ENCODE measurements at regions not wholly inside any gene's neighbourhood (a gene's known extent, or its start where the extent isn't known, plus 50 kb on each side); places are given as distances from the start of the nearest gene placed in this dataset.
"Not testable (repeated sequence)": the region's sequence is repeated elsewhere in the genome, so short reads cannot be mapped to it uniquely, and the experiment has no call there.

DNA sequence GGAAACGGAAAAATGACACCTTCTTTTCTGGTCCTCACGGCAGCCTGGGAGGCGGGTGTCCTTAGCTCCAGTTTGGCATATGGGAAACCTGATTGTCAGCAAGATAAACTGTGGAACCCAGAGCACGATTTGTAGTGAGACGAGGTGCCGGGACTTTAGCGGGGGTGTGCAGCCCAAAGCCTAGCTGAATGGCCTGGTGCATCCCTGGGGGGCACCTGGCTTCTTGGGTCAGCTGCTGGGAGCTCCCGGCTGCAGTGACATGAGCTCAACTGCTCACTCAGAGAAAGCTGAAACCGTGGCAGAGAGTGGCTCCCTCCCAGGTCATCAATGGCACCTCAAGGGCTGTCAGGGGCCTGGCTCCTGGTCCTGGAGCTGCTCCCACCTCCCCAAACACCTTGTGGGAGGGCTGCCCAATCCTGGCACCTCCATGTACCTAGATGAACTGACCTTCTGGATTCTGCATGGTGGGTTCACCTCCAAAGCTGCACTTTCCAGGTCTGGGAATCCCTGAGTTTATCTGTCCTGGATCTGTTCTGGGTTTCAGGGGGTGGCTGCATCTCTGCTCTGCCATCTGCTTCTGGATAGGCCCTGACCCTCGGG, 260.5 kb downstream of the MATN1 start:
- DNase-seq (ENCODE audit: low read depth), result no peak

- DNase-seq (ENCODE audit: low read depth), result no peak
Measured at GRCh38 chr1:30462166-30462565, 261.2 kb downstream of the MATN1 start.

DNA sequence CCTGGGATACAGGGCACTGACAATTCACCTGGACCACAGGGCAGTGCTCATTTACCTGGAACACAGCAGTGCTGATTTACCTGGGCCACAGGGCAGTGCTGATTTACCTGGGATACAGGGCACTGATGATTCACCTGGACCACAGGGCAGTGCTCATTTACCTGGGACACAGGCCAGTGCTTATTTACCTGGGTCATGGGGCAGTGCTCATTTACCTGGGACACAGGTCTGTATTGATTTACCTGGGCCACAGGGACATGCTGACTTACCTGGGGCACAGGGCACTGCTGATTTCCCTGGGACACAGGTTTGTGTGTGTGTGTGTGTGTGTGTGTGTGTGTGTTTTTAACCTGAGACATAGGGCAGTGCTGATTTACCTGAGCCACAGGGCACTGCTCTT, 261.7 kb downstream of the MATN1 start:
- DNase-seq (ENCODE audit: low read depth), result no peak

- DNase-seq (ENCODE audit: low read depth), result no peak
Measured at GRCh38 chr1:30460661-30461060, 262.7 kb downstream of the MATN1 start.

- not testable (repeated sequence) for DNase-seq (ENCODE audit: low read depth)
Measured at GRCh38 chr1:30458730-30459485, 264.5 kb downstream of the MATN1 start.

DNA sequence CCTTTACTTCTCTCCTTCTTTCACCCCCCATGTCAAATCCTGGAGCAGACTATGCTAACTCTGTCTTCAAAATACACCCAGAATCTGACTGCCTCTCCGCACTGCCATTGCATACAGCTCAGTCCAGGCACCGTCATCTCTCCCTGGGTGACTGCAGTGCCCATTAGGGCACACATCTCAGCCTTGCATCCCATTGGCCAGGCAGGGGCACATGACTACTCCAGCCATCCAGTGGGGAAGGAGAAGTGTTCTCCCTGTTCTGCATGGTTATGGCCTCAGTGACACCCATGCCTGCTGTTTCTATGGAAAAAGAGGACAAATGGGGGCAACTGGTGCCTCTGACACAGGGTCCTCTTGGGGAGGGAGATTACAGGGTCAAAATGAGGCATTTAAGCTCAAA, 270.5 kb downstream of the MATN1 start:
- DNase-seq (ENCODE audit: low read depth), result no peak

DNA sequence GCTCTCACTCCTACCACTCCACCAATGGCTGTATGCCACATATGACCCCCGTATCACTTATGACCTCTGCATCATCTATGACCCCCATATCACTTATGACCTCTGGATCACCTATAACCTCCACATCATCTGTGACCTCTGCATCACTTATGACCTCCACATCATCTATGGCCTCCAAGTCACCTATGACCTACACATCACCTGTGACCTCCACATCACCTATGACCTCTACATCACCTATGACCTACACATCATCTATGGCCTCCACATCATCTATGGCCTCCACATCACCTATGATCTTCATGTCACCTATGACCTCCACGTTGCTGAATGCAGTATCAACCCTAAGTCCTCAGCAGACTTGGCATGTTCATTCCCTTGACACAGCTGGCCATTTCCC, 271.2 kb downstream of the MATN1 start:
- no peak for DNase-seq (ENCODE audit: low read depth)

GRCh38 chr1:30451532-30452125, 271.8 kb downstream of the MATN1 start:
- no peak for DNase-seq (ENCODE audit: low read depth)

- DNase-seq (ENCODE audit: low read depth), result no peak
Measured at GRCh38 chr1:30450818-30451233, 272.6 kb downstream of the MATN1 start.

GRCh38 chr1:30450148-30450817, 273.1 kb downstream of the MATN1 start:
- no peak for DNase-seq (ENCODE audit: low read depth)

GRCh38 chr1:30449428-30450147, 273.8 kb downstream of the MATN1 start:
- no peak for DNase-seq (ENCODE audit: low read depth)

DNA sequence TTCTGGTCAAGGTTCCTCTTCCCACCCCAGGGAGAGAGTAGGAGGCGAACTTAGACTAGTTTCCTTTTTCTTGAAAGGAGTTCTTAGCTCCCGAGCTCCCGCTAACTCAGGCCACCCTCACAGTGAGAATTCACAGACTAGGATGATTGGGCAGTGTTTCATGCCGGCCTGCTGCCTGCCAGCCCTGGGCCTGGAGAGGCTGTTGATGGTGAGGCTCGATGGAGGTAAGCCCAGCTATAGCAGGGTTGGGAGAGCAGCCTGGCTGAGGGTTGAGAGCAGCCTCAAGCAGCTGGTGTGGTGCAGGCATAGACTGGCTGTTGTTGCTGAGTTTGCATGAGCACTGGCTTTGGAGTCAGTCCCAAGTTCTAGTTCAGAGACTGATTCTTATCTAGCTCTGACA, 274.4 kb downstream of the MATN1 start:
- no peak for DNase-seq (ENCODE audit: low read depth)

- no peak for DNase-seq (ENCODE audit: low read depth)
Measured at GRCh38 chr1:30447701-30448100, 275.7 kb downstream of the MATN1 start.

DNA sequence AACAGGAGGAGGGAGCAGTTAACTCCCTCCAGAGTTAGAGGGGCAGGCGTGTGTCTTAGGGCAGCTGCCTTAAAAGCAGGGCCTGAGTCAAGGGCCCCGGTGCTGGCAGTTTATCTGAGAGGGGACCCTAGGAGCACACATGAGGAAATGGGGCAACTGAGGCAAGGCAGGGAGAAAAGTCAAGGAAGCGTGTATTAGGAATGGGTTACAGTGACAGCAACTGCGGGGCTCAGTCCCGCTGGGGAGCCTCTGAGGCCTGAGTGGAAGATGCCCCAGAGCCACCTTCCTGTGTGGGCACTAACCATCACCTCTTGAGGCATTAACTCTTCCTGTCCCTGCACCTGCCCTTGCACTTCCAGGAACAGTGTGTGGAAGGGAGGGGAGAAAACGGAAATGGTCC, 276.3 kb downstream of the MATN1 start:
- no peak for DNase-seq (ENCODE audit: low read depth)

- DNase-seq (ENCODE audit: low read depth), result no peak
Measured at GRCh38 chr1:30446508-30446907, 276.9 kb downstream of the MATN1 start.

- DNase-seq (ENCODE audit: low read depth), result no peak
Measured at GRCh38 chr1:30446095-30446494, 277.3 kb downstream of the MATN1 start.

DNA sequence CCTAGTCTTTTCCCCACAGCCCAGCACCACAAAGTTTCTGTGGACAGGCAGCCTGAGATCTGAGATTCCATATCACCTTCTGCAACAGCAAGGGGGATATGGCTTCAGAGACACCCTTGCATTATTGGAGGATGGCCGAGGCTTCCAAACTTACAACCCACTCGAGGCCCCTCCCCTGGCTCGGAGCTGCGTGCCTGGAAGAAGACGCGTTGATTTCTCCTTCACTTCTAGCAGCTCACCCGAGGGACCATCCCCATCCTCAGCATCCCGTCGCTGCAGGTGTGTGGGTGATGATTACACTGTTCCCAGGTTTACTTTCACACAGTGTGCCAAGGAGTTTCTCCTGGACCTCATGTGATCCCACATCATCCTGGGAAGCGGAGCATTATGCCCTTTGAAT, 277.9 kb downstream of the MATN1 start:
- DNase-seq (ENCODE audit: low read depth), result no peak

DNA sequence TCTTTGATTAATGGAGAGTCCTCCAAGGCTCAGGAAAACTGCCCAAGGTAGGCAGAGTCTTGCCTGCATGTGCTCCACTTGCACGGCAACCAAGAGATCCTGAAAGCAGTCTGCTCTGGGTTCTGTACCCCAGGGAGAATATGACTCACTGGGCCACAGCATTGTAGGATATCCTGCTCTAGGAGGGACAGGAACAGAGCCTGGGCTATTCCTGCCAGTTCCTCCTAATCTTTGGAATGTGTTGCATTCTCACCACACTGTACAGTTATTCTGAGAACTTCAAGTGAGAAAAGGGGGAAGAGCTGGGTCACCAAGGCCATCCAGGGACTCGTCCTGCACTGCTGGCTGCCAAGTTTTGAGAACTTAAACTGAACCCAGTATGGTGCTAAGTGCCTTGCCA, 278.5 kb downstream of the MATN1 start:
- no peak for DNase-seq (ENCODE audit: low read depth)

DNA sequence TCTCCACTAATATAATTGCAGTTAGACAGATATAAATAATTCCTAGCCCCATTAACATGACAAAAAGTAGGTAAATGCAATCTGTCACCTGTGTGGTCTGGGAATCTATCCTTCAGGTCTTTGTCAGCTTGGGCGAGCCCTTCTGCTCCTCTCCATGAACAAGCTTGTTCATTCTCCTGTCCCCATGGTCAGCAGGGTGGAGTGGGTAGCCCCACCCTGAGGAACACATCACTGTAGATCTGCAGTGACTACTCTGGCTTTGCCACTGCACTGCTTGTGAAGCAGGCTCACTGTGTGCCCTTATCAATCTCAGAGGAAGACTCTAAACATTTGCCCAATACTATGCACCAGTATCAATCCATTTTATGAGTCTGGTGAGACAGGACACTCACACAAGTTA, 279.0 kb downstream of the MATN1 start:
- DNase-seq (ENCODE audit: low read depth), result no peak

- DNase-seq (ENCODE audit: low read depth), result not testable (repeated sequence)
Measured at GRCh38 chr1:30438274-30438673, 285.1 kb downstream of the MATN1 start.

DNA sequence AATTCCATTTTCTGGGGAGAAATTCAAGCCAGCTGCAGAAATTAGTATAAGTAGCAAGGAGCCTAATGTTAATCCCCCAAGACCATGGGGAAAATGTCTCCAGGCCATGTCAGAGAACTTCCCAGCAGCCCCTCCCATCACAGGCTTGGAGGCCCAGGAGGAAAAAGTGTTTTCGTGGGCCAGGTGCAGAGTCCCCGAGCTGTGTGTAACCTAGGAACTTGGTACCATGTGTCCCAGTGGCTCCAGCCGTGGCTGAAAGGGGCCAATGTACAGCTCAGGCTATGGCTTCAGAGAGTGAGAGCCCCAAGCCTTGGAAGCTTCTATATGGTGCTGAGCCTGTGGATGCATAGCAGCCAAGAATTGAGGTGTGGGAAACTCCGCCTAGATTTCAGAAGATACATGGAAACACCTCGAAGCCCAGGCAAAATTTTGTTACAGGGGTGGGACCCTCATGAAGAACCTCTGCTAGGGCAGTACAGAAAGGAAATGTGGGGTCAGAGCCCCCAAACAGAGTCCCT, 286.3 kb downstream of the MATN1 start:
- no peak for DNase-seq (ENCODE audit: low read depth)

DNA sequence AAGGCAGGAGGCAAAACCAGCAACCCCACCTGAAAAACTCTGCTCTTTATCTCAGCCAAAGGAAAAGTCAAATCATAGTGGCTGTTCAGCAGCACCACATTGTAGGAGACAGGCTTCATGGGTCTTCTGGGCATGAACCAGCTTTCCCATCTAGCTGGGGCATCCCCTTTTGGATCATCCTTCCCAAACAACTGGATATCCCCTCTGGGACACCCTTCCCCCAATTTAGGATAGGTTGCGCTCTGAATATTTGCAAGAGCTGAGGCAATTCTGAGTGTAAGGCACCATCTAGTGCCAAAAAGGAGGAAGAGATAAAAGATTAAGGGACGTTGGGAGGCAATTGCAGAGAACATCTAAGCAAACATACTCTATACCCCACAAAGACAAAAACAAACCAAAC, 295.8 kb downstream of the MATN1 start:
- no peak for DNase-seq (ENCODE audit: low read depth)

Measured in LHCN-M2 (cell line).